Activated CD8-positive, alpha-beta T cell treated with anti-CD3 and anti-CD28 coated beads for 36 hours (primary cell): ENCODE measurements at regions not wholly inside any gene's neighbourhood (a gene's known extent, or its start where the extent isn't known, plus 50 kb on each side); places are given as distances from the start of the nearest gene placed in this dataset.

Source experiments
- ATAC-seq: fragments of 200-7000 bp; cut with Tn5 transposase; one replicate; pipeline ENCODE4 v1.10.0; 2021; ENCODE audit warnings: mild to moderate bottlenecking, moderate library complexity
- CTCF ChIA-PET: fragments of 350-600 bp; sonication (Branson Sonifier 250); formaldehyde crosslinking; loops from one replicate; lab custom pipeline; 2021; ENCODE audit warnings: antibody characterized with exemption; lab: Charles Lee
- POLR2A ChIA-PET: fragments of 350-600 bp; sonication (Branson Sonifier 250); formaldehyde crosslinking; loops from one replicate; lab custom pipeline; 2021; ENCODE audit warnings: antibody characterized with exemption; lab: Charles Lee
- DNase-seq: peaks from one replicate; pipeline ENCODE4 v3.0.0-alpha.2; 2020
- H3K27ac Mint-ChIP-seq: one replicate; pipeline ENCODE4 v1.8.0; 2021; ENCODE audit warnings: mild to moderate bottlenecking, mixed read lengths
- H3K27me3 Mint-ChIP-seq: one replicate; pipeline ENCODE4 v1.8.0; 2021; ENCODE audit warnings: mixed read lengths
- H3K36me3 Mint-ChIP-seq: one replicate; pipeline ENCODE4 v1.8.0; 2021; ENCODE audit warnings: low read depth, mixed read lengths
- H3K4me1 Mint-ChIP-seq: one replicate; pipeline ENCODE4 v1.8.0; 2021; ENCODE audit warnings: low read depth, mixed read lengths
- H3K4me3 Mint-ChIP-seq: one replicate; pipeline ENCODE4 v1.8.0; 2021; ENCODE audit warnings: mild to moderate bottlenecking, moderate library complexity, mixed read lengths
- H3K9me3 Mint-ChIP-seq: one replicate; pipeline ENCODE4 v1.8.0; 2021; ENCODE audit warnings: mixed read lengths
- intact Hi-C: fragments of 100-400 bp; cut with micrococcal nuclease; formaldehyde crosslinking; loops from one replicate; pipeline ENCODE4 v1.10.0; 2022
- TF ChIP-seq, protein P1 (sequence below): fragments of 200-600 bp; IDR thresholded peaks from one replicate; pipeline ENCODE4 v1.8.0; 2022; ENCODE audit warnings: antibody characterized with exemption, mild to moderate bottlenecking

- Mint-ChIP-seq H3K9me3 (peaks cover 5% of the 10 kb centered on the region), H3K4me1 (peaks cover 89% of the 10 kb centered on the region), H3K27ac (peak overlapping the region; percentile 99), H3K27me3 (no peaks in the 10 kb centered on the region), H3K36me3 (peaks cover 32% of the 10 kb centered on the region), H3K4me3 (peak overlapping the region; percentile 57)
- TF ChIP-seq, protein P1, sequence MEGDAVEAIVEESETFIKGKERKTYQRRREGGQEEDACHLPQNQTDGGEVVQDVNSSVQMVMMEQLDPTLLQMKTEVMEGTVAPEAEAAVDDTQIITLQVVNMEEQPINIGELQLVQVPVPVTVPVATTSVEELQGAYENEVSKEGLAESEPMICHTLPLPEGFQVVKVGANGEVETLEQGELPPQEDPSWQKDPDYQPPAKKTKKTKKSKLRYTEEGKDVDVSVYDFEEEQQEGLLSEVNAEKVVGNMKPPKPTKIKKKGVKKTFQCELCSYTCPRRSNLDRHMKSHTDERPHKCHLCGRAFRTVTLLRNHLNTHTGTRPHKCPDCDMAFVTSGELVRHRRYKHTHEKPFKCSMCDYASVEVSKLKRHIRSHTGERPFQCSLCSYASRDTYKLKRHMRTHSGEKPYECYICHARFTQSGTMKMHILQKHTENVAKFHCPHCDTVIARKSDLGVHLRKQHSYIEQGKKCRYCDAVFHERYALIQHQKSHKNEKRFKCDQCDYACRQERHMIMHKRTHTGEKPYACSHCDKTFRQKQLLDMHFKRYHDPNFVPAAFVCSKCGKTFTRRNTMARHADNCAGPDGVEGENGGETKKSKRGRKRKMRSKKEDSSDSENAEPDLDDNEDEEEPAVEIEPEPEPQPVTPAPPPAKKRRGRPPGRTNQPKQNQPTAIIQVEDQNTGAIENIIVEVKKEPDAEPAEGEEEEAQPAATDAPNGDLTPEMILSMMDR: no peak
- POLR2A ChIA-PET: interaction anchor here (0.8 to 7.6 kb wide), 8 partner anchors 11 to 58 kb away, joined by 3 to 118 read pairs (median 6); no protein-coding TSS in a partner anchor
- DNase-seq (no peak), ATAC-seq (no peak)
- intact Hi-C loops: loop anchor here (2.0 to 5.0 kb wide), 3 partner anchors 21 to 98 kb away; no protein-coding TSS in a partner anchor
- CTCF ChIA-PET: interaction anchor here (0.7 to 4.2 kb wide), 6 partner anchors 10 to 39 kb away, joined by 3 to 44 read pairs (median 4); no protein-coding TSS in a partner anchor
These were observed 276.2 kb upstream of the KLF14 start for GRCh38 chr7:131010029-131010716.

- Mint-ChIP-seq H3K27ac (peak overlapping the region; percentile 99), H3K27me3 (no peaks in the 10 kb centered on the region), H3K9me3 (peaks cover 3% of the 10 kb centered on the region), H3K4me1 (peaks cover 91% of the 10 kb centered on the region), H3K36me3 (peaks cover 33% of the 10 kb centered on the region), H3K4me3 (peak overlapping the region; percentile 57)
- ChIA-PET POLR2A (interaction anchor here (0.5 to 7.6 kb wide), 8 partner anchors 10 to 118 kb away, joined by 3 to 118 read pairs (median 4); no protein-coding TSS in a partner anchor), CTCF (interaction anchor here (0.9 to 4.2 kb wide), 4 partner anchors 11 to 31 kb away, joined by 3 to 44 read pairs (median 16); no protein-coding TSS in a partner anchor)
- intact Hi-C loops: loop anchor here (2.0 to 5.0 kb wide), 3 partner anchors 20 to 99 kb away; no protein-coding TSS in a partner anchor
- DNase-seq: no peak
- TF ChIP-seq, protein P1: no peak
- peak; percentile 78 for ATAC-seq
These were observed 276.9 kb upstream of the KLF14 start for GRCh38 chr7:131010717-131011431.

DNA sequence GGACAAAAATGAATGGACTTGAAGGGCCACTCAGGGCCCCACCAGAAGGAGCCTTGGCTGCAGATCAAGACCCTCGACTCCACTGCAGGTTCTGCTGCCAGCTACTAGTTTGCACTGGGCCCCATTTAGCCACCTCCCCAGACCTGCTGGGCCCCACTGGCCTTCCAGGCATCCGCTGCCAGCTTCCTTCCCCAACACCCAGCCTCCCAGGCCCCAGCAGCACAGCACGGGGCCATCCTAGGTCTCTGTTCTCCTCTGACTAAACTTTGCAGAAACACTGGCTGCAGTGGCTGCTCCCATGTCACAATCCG, 277.4 kb upstream of the KLF14 start:
- H3K4me1 Mint-ChIP-seq: peaks cover 92% of the 10 kb centered on the region
- H3K4me3 Mint-ChIP-seq: peak overlapping the region; percentile 57
- peaks cover 3% of the 10 kb centered on the region for H3K9me3 Mint-ChIP-seq
- ChIA-PET CTCF (interaction anchor here (1.3 to 3.5 kb wide), 4 partner anchors 10 to 114 kb away, joined by 4 to 19 read pairs (median 8); no protein-coding TSS in a partner anchor), POLR2A (interaction anchor here (0.5 to 7.6 kb wide), 9 partner anchors 10 to 118 kb away, joined by 3 to 118 read pairs (median 5); no protein-coding TSS in a partner anchor)
- intact Hi-C loops: loop anchor here (2.0 to 5.0 kb wide), 3 partner anchors 19 to 99 kb away; no protein-coding TSS in a partner anchor
- TF ChIP-seq, protein P1: no peak
- ATAC-seq: peak; percentile 21
- no peaks in the 10 kb centered on the region for H3K27me3 Mint-ChIP-seq
- peak; percentile 58 for DNase-seq
- H3K36me3 Mint-ChIP-seq: peaks cover 38% of the 10 kb centered on the region
- peak overlapping the region; percentile 99 for H3K27ac Mint-ChIP-seq

DNA sequence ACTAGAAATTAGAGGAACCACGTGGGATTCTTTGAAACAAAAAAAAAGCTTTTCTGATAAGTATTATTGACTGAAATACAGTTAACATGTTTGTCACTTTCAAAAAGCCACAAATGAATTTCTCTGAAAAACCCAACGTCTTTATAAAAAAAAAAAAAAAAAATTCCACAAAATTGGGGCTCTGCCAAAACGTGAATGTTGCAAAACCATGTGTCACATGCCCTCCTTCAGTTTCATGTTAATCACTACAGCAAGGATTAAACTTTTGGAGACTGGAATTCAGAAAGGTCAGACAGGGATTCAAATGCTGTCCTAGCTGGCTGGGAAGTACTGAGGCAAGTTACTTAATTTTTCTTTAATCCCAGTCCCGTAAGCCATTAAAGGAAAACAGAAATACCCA, 278.0 kb upstream of the KLF14 start:
- Mint-ChIP-seq H3K36me3 (peaks cover 40% of the 10 kb centered on the region), H3K27me3 (no peaks in the 10 kb centered on the region), H3K27ac (peak overlapping the region; percentile 99), H3K4me3 (peak overlapping the region; percentile 57), H3K4me1 (peaks cover 91% of the 10 kb centered on the region), H3K9me3 (peaks cover 3% of the 10 kb centered on the region)
- DNase-seq (no peak), ATAC-seq (no peak)
- TF ChIP-seq, protein P1: no peak
- CTCF ChIA-PET: interaction anchor here (1.0 to 3.5 kb wide), 8 partner anchors 10 to 115 kb away, joined by 3 to 19 read pairs (median 8); no protein-coding TSS in a partner anchor
- intact Hi-C loops: loop anchor here (2.0 to 5.0 kb wide), 3 partner anchors 19 to 100 kb away; no protein-coding TSS in a partner anchor
- POLR2A ChIA-PET: interaction anchor here (0.8 to 7.6 kb wide), 11 partner anchors 9 to 72 kb away, joined by 3 to 118 read pairs (median 3); no protein-coding TSS in a partner anchor
